ENCODE measurements at regions not wholly inside any gene's neighbourhood (a gene's known extent, or its start where the extent isn't known, plus 50 kb on each side); places are given as distances from the start of the nearest gene placed in this dataset.

DNA sequence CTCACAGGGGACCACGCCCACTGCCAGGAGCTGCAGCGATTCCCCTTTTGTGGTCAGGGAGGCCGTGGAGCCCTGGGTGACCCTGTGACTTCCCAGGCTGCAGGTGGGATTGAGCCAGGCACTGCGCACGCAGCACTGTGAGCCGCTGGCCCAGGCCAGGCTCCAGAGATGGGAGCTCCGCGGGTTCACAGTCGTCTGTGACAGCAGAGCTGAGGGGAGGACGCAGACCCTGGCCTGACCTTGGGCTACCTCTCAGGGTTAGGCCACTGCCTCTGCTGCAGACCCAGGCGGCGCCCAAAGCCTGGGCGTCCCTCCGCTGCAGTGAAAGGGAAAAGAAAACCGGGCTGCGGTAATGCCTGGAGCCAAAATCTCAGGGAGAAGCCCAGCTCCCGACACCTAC lies 107.5 kb upstream of the GPR26 start:
- no peak for TF ChIP-seq ATF7 (IDR thresholded peaks at IDR 0.05)
- TF ChIP-seq ATF7 (CRISPR knock-in tag; IDR thresholded peaks at IDR 0.05): no peak
- no peak for TF ChIP-seq ZBTB8A (CRISPR knock-in tag; IDR thresholded peaks at IDR 0.05; ENCODE audit: borderline replicate concordance, low read depth)
- TF ChIP-seq, protein P1, sequence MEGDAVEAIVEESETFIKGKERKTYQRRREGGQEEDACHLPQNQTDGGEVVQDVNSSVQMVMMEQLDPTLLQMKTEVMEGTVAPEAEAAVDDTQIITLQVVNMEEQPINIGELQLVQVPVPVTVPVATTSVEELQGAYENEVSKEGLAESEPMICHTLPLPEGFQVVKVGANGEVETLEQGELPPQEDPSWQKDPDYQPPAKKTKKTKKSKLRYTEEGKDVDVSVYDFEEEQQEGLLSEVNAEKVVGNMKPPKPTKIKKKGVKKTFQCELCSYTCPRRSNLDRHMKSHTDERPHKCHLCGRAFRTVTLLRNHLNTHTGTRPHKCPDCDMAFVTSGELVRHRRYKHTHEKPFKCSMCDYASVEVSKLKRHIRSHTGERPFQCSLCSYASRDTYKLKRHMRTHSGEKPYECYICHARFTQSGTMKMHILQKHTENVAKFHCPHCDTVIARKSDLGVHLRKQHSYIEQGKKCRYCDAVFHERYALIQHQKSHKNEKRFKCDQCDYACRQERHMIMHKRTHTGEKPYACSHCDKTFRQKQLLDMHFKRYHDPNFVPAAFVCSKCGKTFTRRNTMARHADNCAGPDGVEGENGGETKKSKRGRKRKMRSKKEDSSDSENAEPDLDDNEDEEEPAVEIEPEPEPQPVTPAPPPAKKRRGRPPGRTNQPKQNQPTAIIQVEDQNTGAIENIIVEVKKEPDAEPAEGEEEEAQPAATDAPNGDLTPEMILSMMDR (CRISPR knock-in tag; IDR thresholded peaks at IDR 0.05): no peak
- TF ChIP-seq, protein P2, sequence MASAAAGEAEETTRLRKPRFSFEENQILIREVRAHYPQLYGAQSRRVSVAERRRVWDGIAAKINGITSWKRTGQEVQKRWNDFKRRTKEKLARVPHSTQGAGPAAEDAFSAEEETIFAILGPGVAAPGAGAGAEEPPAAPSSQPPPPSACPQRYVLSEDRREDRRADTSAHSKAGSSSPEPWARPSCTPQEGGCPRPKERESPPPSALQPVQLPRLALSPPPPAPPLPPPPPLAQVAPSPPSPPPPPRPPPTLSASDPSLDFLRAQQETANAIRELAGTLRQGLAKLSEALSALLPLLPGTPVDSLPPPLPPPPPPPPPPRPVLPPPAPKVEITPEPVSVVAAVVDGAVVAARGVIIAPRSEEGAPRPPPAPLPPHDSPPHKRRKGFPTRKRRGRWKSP (CRISPR knock-in tag; IDR thresholded peaks at IDR 0.05): no peak
- no peak for TF ChIP-seq NFAT5 (CRISPR knock-in tag; IDR thresholded peaks at IDR 0.05)
- TF ChIP-seq PBX3 (CRISPR knock-in tag; IDR thresholded peaks at IDR 0.05; ENCODE audit: borderline replicate concordance): no peak

Data from HepG2 (cell line).